ENCODE measurements at regions not wholly inside any gene's neighbourhood (a gene's known extent, or its start where the extent isn't known, plus 50 kb on each side); places are given as distances from the start of the nearest gene placed in this dataset.
"Not testable (repeated sequence)": the region's sequence is repeated elsewhere in the genome, so short reads cannot be mapped to it uniquely, and the experiment has no call there.

GRCh38 chrX:1852082-1852481, 237.2 kb downstream of the ASMT start:
- DNase-seq (ENCODE audit: low read depth in 2 of 2), result no peak

DNA sequence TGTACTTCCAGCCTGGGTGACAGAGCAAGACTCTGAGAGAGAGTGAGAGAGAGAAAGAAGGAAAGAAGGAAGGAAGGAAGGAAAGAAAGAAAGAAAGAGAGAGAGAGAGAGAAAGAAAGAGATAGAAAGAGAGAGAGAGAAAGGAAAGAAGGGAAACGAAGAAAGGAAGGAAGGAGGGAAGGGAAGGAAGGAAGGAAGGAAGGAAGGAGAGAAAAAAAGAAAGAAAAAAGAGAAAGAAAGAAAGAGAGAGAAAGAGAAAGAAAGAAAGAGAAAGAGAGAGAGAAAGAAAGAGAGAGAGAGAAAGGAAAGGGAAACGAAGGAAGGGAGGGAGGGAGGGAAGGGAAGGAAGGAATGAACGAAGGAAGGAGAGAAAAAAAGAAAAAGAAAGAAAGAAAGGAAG, 238.6 kb downstream of the ASMT start:
- DNase-seq (ENCODE audit: low read depth in 2 of 2), result no peak

GRCh38 chrX:1853916-1854315, 239.1 kb downstream of the ASMT start:
- no peak for DNase-seq (ENCODE audit: low read depth in 2 of 2)

GRCh38 chrX:1854861-1855260, 240.0 kb downstream of the ASMT start:
- not testable (repeated sequence) for DNase-seq (ENCODE audit: low read depth in 2 of 2)

DNA sequence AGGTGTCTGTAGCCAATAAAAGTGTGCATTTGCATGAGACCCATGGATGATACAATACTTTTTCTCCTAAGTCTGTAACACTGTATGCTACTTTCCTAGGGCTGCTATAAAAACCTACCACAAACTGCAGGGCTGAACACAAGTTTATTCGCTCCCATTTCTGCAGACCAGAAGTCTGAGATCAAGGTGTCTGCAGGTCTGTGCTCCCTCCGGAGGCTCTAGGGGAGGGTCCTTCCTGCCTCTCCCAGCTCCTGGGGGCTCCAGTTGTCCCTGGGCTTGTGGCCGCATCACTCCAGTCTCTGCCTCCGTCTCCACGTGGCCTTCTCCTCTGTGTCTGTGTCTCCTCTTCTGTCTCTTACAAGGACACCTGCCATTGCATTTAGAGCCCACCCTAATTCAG, 244.4 kb downstream of the ASMT start:
- DNase-seq (ENCODE audit: low read depth in 2 of 2), result not testable (repeated sequence)

DNA sequence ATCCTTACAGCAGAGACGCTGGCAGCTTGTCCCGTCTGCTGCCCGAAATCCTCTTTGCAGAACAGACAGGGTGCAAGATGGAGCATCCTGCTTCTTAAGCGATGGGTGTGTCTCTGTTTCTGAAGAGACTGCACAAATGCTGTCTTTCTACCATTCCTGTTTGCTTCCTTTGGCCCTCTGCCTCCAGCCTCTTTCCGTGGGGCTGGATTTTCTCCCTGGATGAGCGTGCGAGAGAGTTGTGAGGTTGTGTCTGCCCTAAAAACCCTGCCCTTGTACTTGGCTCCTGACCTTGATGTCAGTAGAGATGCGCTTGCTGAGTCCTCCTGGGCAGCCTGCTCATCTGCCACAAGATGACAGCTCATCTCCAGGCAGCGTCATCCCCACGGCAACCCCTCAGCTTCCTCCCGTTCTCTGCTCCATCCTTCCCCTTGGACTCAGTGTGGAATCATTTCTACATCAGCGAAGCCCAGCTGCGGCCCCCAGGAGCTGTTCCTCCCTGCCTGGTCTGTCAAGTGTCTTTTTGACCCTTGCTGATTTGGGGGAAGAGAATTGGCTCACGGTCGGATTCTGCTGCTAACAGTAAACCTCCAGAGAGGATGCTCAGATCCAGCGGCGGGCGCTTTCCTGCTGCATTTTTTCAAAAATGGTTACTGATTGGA, 246.2 kb downstream of the ASMT start:
- DNase-seq (ENCODE audit: low read depth in 2 of 2), result no peak

DNA sequence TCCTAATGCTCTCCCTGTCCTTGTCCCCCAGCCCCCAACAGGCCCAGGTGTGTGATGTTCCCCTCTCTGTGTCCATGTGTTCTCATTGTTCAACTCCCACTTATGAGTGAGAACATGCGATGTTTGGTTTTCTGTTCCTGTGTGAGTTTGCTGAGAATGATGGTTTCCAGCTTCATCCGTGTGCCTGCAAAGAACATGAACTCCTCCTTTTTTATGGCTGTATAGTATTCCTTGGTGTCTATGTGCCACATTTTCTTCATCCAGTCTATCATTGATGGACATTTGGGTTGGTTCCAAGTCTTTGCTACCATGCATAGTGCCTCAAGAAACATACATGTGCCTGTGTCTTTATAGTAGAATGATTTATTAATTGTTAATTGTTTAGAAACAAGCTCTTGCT, 249.1 kb downstream of the ASMT start:
- not testable (repeated sequence) for DNase-seq (ENCODE audit: low read depth in 2 of 2)

- DNase-seq (ENCODE audit: low read depth in 2 of 2), result no peak
Observed at GRCh38 chrX:1870421-1870820, 255.6 kb downstream of the ASMT start.

- DNase-seq (ENCODE audit: low read depth in 2 of 2), result no peak
Observed at GRCh38 chrX:1871887-1872286, 257.0 kb downstream of the ASMT start.

DNA sequence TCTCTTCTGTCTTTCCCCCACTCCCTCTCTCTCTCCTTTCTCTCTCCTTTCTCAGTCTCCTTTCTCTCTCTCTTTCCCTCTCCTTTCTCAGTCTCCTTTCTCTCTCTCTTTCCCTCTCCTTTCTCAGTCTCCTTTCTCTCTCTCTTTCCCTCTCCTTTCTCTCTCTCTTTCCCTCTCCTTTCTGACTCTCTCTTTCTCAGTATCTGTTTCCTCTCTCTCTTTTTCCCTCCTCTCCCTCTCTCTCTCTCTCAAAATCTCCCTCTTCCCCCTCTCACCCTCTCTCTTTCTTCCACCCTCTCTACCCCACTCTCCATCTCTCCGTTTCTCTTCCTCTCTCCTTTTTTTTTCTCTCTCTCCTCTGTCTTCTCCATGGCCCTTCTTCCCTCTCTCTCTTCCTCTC, 258.8 kb downstream of the ASMT start:
- DNase-seq (ENCODE audit: low read depth in 2 of 2), result no peak

- DNase-seq (ENCODE audit: low read depth in 2 of 2), result no peak
Observed at GRCh38 chrX:1874416-1874815, 259.6 kb downstream of the ASMT start.

- DNase-seq (ENCODE audit: low read depth in 2 of 2), result no peak
Observed at GRCh38 chrX:1874899-1875298, 260.0 kb downstream of the ASMT start.

- DNase-seq (ENCODE audit: low read depth in 2 of 2), result no peak
Observed at GRCh38 chrX:1876041-1876440, 261.2 kb downstream of the ASMT start.

GRCh38 chrX:1877780-1878179, 262.9 kb downstream of the ASMT start:
- no peak for DNase-seq (ENCODE audit: low read depth in 2 of 2)

DNA sequence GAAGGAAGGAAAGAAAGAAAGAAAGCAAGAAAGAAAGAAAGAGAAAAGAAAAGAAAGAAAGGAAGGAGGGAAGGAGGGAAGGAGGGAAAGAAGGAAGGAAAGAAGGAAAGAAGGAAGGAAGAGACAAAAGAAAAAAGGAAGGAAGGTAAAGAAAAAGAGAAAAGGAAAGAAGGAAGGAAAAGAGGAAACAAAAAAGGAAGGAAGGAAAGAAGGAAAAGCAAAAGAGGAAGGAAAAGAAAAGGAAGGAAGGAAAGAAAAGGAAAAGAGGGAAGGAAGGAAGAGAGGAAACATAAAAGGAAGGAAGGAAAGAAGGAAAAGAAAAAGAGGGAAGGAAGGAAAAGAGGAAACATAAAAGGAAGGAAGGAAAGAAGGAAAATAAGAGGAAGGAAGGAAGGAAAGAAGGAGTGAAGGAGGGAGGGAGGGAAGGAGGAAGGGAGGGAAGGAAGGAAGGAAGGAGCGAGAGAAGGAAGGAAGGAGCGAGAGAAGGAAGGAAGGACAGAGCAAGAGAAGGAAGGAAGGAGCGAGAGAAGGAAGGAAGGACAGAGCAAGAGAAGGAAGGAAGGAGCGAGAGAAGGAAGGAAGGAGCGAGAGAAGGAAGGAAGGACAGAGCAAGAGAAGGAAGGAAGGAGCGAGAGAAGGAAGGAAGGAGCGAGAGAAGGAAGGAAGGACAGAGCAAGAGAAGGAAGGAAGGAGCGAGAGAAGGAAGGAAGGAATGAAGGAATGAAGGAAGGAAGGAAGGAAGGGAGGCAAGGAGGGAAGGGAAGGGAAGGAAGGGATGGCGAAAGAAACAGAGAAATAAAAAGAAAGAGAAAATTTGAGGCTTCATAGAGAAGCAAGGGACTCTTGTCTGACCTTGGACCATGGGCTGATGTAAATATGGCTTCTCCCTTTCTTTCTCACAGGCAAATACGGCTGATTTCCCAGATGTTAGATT, 266.3 kb downstream of the ASMT start:
- not testable (repeated sequence) for DNase-seq (ENCODE audit: low read depth in 2 of 2)

GRCh38 chrX:1883772-1884171, 268.9 kb downstream of the ASMT start:
- DNase-seq (ENCODE audit: low read depth in 2 of 2), result peak; percentile 1 to 3

- no peak for DNase-seq (ENCODE audit: low read depth in 2 of 2)
Observed at GRCh38 chrX:1884446-1884845, 269.6 kb downstream of the ASMT start.

- DNase-seq (ENCODE audit: low read depth in 2 of 2), result no peak
Observed at GRCh38 chrX:1885116-1885515, 270.3 kb downstream of the ASMT start.

GRCh38 chrX:1888305-1888704, 273.4 kb downstream of the ASMT start:
- DNase-seq (ENCODE audit: low read depth in 2 of 2), result not testable (repeated sequence)

DNA sequence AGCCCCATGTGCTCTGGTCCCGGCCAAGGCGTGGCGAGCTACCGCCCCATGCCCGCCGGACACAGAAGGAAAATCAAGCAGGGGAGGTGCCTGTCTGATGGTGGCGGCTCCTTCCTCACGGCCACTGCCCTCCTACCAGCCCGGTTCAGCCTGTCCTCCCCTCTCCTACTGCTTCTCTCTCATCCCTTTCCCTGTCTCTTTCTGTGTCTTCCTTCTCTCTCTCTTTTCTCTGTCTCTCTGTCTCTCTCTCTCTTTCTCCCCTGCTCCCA, 279.1 kb downstream of the ASMT start:
- no peak for DNase-seq (ENCODE audit: low read depth in 2 of 2)

DNA sequence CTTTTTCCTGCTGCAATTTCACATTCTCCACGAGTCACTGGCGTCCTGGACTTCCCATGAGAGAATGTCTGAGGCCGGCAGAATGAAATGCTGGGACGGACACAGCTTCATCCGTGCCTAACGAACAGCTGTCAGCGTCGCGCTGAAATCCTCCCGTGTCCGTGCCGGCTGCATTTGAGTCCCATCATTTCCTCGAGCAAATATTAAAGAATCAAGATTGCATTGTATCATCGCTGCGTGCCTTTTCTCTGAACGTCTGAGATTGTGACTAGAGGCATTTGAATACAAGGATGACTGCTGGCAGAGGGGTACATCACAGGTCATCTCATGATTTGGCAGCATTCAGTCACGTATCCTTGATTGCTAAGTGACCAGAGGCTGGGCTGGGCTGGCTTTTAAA, 279.9 kb downstream of the ASMT start:
- DNase-seq (ENCODE audit: low read depth in 2 of 2), result no peak

- no peak for DNase-seq (ENCODE audit: low read depth in 2 of 2)
Observed at GRCh38 chrX:1895583-1895982, 280.7 kb downstream of the ASMT start.

DNA sequence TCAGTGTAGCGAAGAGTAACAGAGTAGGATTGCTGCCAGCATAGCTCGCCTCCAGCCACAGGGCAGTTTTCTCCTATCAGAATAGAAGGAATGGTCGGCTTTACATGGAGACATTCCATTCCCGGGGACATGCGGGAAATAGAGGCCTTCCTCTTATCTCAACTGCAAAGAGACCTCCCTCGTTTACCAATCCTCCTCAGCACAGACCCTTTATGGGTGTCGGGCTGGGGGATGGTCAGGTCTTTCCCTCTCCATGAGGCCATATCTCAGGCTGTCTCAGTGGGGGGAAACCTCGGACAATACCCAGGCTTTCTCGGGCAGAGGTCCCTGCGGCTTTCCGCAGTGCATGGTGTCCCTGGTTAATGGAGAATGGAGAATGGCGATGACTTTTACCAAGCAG, 285.0 kb downstream of the ASMT start:
- no peak for DNase-seq (ENCODE audit: low read depth in 2 of 2)

GRCh38 chrX:1902901-1903235, 288.0 kb downstream of the ASMT start:
- DNase-seq (ENCODE audit: low read depth in 2 of 2), result no peak

Measured in fibroblast of skin of left biceps (primary cell).